Epithelial cell of prostate (primary cell): ENCODE measurements at regions not wholly inside any gene's neighbourhood (a gene's known extent, or its start where the extent isn't known, plus 50 kb on each side); places are given as distances from the start of the nearest gene placed in this dataset.
"Not testable (repeated sequence)": the region's sequence is repeated elsewhere in the genome, so short reads cannot be mapped to it uniquely, and the experiment has no call there.

Experiments used
- DNase-seq: peaks from one replicate; pipeline ENCODE4 v3.0.0-alpha.2; 2011; ENCODE audit warnings: low read depth, low spot score
- H3K27ac ChIP-seq: fragments of 450-650 bp; 2 replicates; pipeline ENCODE4 v1.5.1; 2017; ENCODE audit warnings: mild to moderate bottlenecking

GRCh38 chr14:106706488-106706887 is 1180.1 kb downstream of the TMEM121 start:
- H3K27ac ChIP-seq, DNase-seq: not testable (repeated sequence)

- not testable (repeated sequence) for DNase-seq, H3K27ac ChIP-seq
Measured at GRCh38 chr14:106710187-106710586, 1183.8 kb downstream of the TMEM121 start.

GRCh38 chr14:106712513-106712912 is 1186.1 kb downstream of the TMEM121 start:
- DNase-seq, H3K27ac ChIP-seq: not testable (repeated sequence)

- not testable (repeated sequence) for H3K27ac ChIP-seq, DNase-seq
Measured at GRCh38 chr14:106714446-106715428, 1188.4 kb downstream of the TMEM121 start.

GRCh38 chr14:106717544-106717943 is 1191.2 kb downstream of the TMEM121 start:
- not testable (repeated sequence) for H3K27ac ChIP-seq, DNase-seq

- not testable (repeated sequence) for DNase-seq, H3K27ac ChIP-seq
Measured at GRCh38 chr14:106719880-106720279, 1193.5 kb downstream of the TMEM121 start.

- H3K27ac ChIP-seq, DNase-seq: not testable (repeated sequence)
Measured at GRCh38 chr14:106721926-106722325, 1195.5 kb downstream of the TMEM121 start.

- H3K27ac ChIP-seq, DNase-seq: not testable (repeated sequence)
Measured at GRCh38 chr14:106722813-106723687, 1196.7 kb downstream of the TMEM121 start.

- H3K27ac ChIP-seq, DNase-seq: not testable (repeated sequence)
Measured at GRCh38 chr14:106727962-106728361, 1201.6 kb downstream of the TMEM121 start.

GRCh38 chr14:106728611-106729010 is 1202.2 kb downstream of the TMEM121 start:
- DNase-seq, result no peak
- H3K27ac ChIP-seq, result no peak overlapping the region

GRCh38 chr14:106729551-106729950 is 1203.2 kb downstream of the TMEM121 start:
- no peak overlapping the region for H3K27ac ChIP-seq
- DNase-seq, result no peak

- DNase-seq, result no peak
Measured at GRCh38 chr14:106733771-106734170, 1207.4 kb downstream of the TMEM121 start.

GRCh38 chr14:106737021-106737420 is 1210.6 kb downstream of the TMEM121 start:
- DNase-seq, result no peak
- no peak overlapping the region for H3K27ac ChIP-seq

More at GRCh38 chr14:106733771-106734170, 1207.4 kb downstream of the TMEM121 start:
- H3K27ac ChIP-seq, result no peak overlapping the region

GRCh38 chr14:106738075-106738474 is 1211.7 kb downstream of the TMEM121 start:
- H3K27ac ChIP-seq, result no peak overlapping the region

GRCh38 chr14:106738598-106739258 is 1212.3 kb downstream of the TMEM121 start:
- DNase-seq, H3K27ac ChIP-seq: not testable (repeated sequence)

More at GRCh38 chr14:106738075-106738474, 1211.7 kb downstream of the TMEM121 start:
- no peak for DNase-seq

- H3K27ac ChIP-seq, DNase-seq: not testable (repeated sequence)
Measured at GRCh38 chr14:106741086-106741827, 1214.9 kb downstream of the TMEM121 start.

- DNase-seq, H3K27ac ChIP-seq: not testable (repeated sequence)
Measured at GRCh38 chr14:106745016-106745767, 1218.8 kb downstream of the TMEM121 start.

GRCh38 chr14:106750089-106750488 is 1223.7 kb downstream of the TMEM121 start:
- not testable (repeated sequence) for DNase-seq, H3K27ac ChIP-seq
